ENCODE measurements at regions not wholly inside any gene's neighbourhood (a gene's known extent, or its start where the extent isn't known, plus 50 kb on each side); places are given as distances from the start of the nearest gene placed in this dataset.
A peak's percentile ranks its signal among the peaks of the same experiment; 100 is the strongest.

DNA sequence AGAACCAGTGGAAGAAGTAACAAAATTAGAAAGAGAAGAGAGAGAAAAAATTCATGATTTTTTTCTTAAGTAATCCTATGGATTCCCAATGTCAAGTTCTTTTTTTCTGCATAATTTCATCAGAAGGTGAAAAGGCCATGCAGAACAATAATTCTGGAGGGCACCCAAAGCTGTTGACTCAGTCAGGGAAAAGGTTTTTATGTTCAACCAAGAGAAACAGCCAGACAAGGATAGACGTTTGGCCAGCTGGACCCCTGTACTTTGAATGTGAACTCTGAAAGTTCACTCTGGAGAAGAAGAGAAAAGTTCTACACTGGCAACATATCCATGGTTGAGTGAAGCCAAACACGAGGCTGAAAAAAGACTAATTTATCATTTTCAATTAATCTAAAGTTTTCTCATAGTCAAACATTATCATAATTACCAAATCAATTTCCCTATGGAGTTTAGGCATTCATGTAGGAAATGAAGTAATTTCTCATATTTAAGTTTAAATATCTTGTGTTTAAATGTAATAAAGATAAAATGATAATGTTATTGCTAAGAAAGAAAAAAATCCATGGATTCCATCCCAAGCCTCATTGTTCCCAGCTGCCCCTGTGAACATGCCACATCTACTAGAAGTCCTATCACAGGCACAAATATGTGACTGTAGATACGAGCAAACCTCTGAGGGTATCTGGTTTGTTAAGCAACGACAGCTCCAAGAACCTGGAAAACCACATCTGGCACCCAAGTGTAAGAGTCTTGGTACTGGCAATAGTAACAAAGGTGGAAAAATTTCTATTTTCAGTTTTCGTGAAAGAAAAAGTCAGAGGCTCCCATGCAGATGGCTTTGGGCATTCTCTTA, 742.7 kb upstream of the ACVR2A start:
- intact Hi-C loops (cut with DNase I) = no loop called here
- 48% methylated on average over 5 of the region's 5 CpGs for WGBS
- peak in 1 of 3 donors; percentile 9 for DNase-seq

DNA sequence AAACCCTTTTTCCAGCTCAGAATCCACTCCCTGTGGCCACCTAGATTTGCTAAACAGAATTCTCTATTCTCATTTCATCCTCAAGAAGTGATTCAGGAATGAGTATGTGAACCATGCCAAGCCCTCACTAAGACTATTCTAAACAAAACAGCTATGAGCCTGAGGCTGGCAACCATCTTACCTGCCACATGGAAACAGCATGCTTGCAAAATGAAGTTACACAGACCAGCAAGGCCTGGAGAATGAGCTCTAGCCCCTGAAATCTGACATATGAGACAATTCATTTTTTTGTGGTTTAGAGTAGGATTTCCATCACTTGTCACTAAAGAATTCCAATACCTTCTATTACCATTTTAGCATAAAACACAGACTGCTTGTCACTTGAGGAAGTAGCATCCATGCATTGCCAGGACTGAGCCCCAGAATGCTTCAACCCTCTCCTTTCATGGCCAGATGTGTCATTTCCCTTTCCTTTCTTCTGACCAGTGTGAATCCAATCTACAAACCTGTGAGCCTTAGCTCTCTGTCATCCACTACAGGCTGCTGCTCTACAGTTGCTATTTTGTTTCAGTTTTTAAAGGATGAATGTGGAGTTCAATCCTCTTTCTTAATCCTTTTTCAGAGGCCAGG, 744.3 kb upstream of the ACVR2A start:
- intact Hi-C loops (cut with DNase I) = no loop called here
- no peaks in the 10 kb centered on the region for H3K4me1 ChIP-seq (ENCODE audit: control insufficient read depth, insufficient read depth, low read length)
- DNase-seq (no peak), ATAC-seq (no peak)
- H3K9me3 ChIP-seq (ENCODE audit: control insufficient read depth, low read length) = no peaks in the 10 kb centered on the region
- H3K27ac ChIP-seq (ENCODE audit: low read length) = no peak overlapping the region
- no peak overlapping the region for H3K4me3 ChIP-seq (ENCODE audit: low read length)
- H3K27me3 ChIP-seq (ENCODE audit: control insufficient read depth, insufficient read depth) = no peaks in the 10 kb centered on the region

More for the DNA sequence above, 742.7 kb upstream of the ACVR2A start:
- Histone ChIP-seq H3K27me3 (ENCODE audit: control insufficient read depth, insufficient read depth) (no peaks in the 10 kb centered on the region), H3K4me3 (ENCODE audit: low read length) (no peak overlapping the region), H3K4me1 (ENCODE audit: control insufficient read depth, insufficient read depth, low read length) (no peaks in the 10 kb centered on the region), H3K9me3 (ENCODE audit: control insufficient read depth, low read length) (no peaks in the 10 kb centered on the region), H3K27ac (ENCODE audit: low read length) (no peak overlapping the region)
- ATAC-seq = no peak

GRCh38 chr2:147099845-147100244, 745.0 kb upstream of the ACVR2A start:
- no peak overlapping the region for H3K4me3 ChIP-seq (ENCODE audit: low read length)
- WGBS = 91% methylated on average over 2 of the region's 2 CpGs
- no peak overlapping the region for H3K27ac ChIP-seq (ENCODE audit: low read length)
- DNase-seq = no peak
- no peak for ATAC-seq
- H3K9me3 ChIP-seq (ENCODE audit: control insufficient read depth, low read length) = no peaks in the 10 kb centered on the region
- H3K27me3 ChIP-seq (ENCODE audit: control insufficient read depth, insufficient read depth) = no peaks in the 10 kb centered on the region
- intact Hi-C loops (cut with DNase I) = no loop called here
- no peaks in the 10 kb centered on the region for H3K4me1 ChIP-seq (ENCODE audit: control insufficient read depth, insufficient read depth, low read length)

- H3K4me3 ChIP-seq (ENCODE audit: low read length) = no peak overlapping the region
- H3K4me1 ChIP-seq (ENCODE audit: control insufficient read depth, insufficient read depth, low read length) = no peaks in the 10 kb centered on the region
- H3K27me3 ChIP-seq (ENCODE audit: control insufficient read depth, insufficient read depth) = no peaks in the 10 kb centered on the region
- no peak for ATAC-seq
- DNase-seq = no peak
- H3K9me3 ChIP-seq (ENCODE audit: control insufficient read depth, low read length) = no peaks in the 10 kb centered on the region
- intact Hi-C loops (cut with DNase I) = no loop called here
- H3K27ac ChIP-seq (ENCODE audit: low read length) = no peak overlapping the region
- WGBS = 66% methylated on average over 1 of the region's 1 CpG
Measured at GRCh38 chr2:147098940-147099339, 745.9 kb upstream of the ACVR2A start.

GRCh38 chr2:147097747-147098146, 747.1 kb upstream of the ACVR2A start:
- Histone ChIP-seq H3K27ac (ENCODE audit: low read length) (no peak overlapping the region), H3K9me3 (ENCODE audit: control insufficient read depth, low read length) (no peaks in the 10 kb centered on the region), H3K4me3 (ENCODE audit: low read length) (no peak overlapping the region), H3K27me3 (ENCODE audit: control insufficient read depth, insufficient read depth) (no peaks in the 10 kb centered on the region), H3K4me1 (ENCODE audit: control insufficient read depth, insufficient read depth, low read length) (no peaks in the 10 kb centered on the region)
- DNase-seq (no peak), ATAC-seq (no peak)
- intact Hi-C loops (cut with DNase I) = no loop called here

DNA sequence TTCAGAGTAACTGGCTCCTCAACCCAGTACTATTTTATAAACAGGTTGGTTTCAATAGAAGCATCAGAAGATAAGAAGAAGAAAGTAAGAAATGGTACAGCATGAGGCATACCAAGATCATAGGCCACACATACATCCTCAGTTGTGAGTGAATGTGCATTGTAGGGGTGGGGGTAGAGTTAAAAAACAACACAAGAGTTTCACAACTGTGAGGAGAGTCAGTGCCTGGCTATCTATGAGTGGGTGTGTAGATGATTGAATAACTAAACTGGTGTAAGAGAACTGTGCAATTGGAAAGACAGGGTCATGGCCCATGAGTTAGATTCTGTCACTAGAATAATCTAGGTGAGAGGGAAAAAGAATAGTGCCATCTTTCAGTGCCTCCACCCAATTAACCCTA, 748.2 kb upstream of the ACVR2A start:
- no peak for DNase-seq
- Histone ChIP-seq H3K9me3 (ENCODE audit: control insufficient read depth, low read length) (no peaks in the 10 kb centered on the region), H3K4me1 (ENCODE audit: control insufficient read depth, insufficient read depth, low read length) (no peaks in the 10 kb centered on the region), H3K4me3 (ENCODE audit: low read length) (no peak overlapping the region), H3K27ac (ENCODE audit: low read length) (no peak overlapping the region), H3K27me3 (ENCODE audit: control insufficient read depth, insufficient read depth) (no peaks in the 10 kb centered on the region)
- no peak for ATAC-seq
- intact Hi-C loops (cut with DNase I) = no loop called here

GRCh38 chr2:147095376-147095775, 749.5 kb upstream of the ACVR2A start:
- DNase-seq (no peak), ATAC-seq (no peak)
- no peak overlapping the region for H3K4me3 ChIP-seq (ENCODE audit: low read length)
- no peaks in the 10 kb centered on the region for H3K27me3 ChIP-seq (ENCODE audit: control insufficient read depth, insufficient read depth)
- 83% methylated on average over 2 of the region's 2 CpGs for WGBS
- H3K9me3 ChIP-seq (ENCODE audit: control insufficient read depth, low read length) = no peaks in the 10 kb centered on the region
- intact Hi-C loops (cut with DNase I) = no loop called here
- H3K4me1 ChIP-seq (ENCODE audit: control insufficient read depth, insufficient read depth, low read length) = no peaks in the 10 kb centered on the region
- H3K27ac ChIP-seq (ENCODE audit: low read length) = no peak overlapping the region

DNA sequence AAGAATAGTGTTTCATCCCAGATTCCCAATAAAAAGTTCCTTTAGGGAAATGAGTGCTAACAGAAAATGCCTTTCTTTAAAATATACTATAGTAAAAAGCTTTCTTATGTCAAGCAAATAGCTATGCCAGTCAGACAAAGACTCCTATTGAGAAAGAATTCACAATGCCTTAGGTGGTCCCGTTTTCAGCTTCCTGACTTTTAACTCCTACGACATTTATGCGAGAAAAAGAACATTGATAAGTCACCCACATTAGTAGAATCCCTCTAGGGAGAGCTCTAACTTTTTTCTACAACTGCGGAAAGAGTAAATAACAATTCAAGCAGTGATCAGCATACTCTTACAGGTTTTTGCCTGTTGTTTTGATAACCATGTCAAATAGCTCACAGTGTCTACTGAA, 750.8 kb upstream of the ACVR2A start:
- intact Hi-C loops (cut with DNase I) = no loop called here
- no peaks in the 10 kb centered on the region for H3K9me3 ChIP-seq (ENCODE audit: control insufficient read depth, low read length)
- no peaks in the 10 kb centered on the region for H3K4me1 ChIP-seq (ENCODE audit: control insufficient read depth, insufficient read depth, low read length)
- H3K27me3 ChIP-seq (ENCODE audit: control insufficient read depth, insufficient read depth) = no peaks in the 10 kb centered on the region
- no peak overlapping the region for H3K27ac ChIP-seq (ENCODE audit: low read length)
- H3K4me3 ChIP-seq (ENCODE audit: low read length) = no peak overlapping the region
- DNase-seq = no peak
- ATAC-seq = no peak
- WGBS = 35% methylated on average over 4 of the region's 4 CpGs

GRCh38 chr2:147092266-147092665, 752.6 kb upstream of the ACVR2A start:
- no peak for DNase-seq
- ATAC-seq = no peak
- no peaks in the 10 kb centered on the region for H3K4me1 ChIP-seq (ENCODE audit: control insufficient read depth, insufficient read depth, low read length)
- no peaks in the 10 kb centered on the region for H3K27me3 ChIP-seq (ENCODE audit: control insufficient read depth, insufficient read depth)
- intact Hi-C loops (cut with DNase I) = no loop called here
- 91% methylated on average over 4 of the region's 4 CpGs for WGBS
- H3K4me3 ChIP-seq (ENCODE audit: low read length) = no peak overlapping the region
- H3K27ac ChIP-seq (ENCODE audit: low read length) = no peak overlapping the region
- H3K9me3 ChIP-seq (ENCODE audit: control insufficient read depth, low read length) = no peaks in the 10 kb centered on the region

- H3K9me3 ChIP-seq (ENCODE audit: control insufficient read depth, low read length) = no peaks in the 10 kb centered on the region
- H3K27me3 ChIP-seq (ENCODE audit: control insufficient read depth, insufficient read depth) = no peaks in the 10 kb centered on the region
- no peak for DNase-seq
- ATAC-seq = no peak
- intact Hi-C loops (cut with DNase I) = no loop called here
- no peaks in the 10 kb centered on the region for H3K4me1 ChIP-seq (ENCODE audit: control insufficient read depth, insufficient read depth, low read length)
- H3K4me3 ChIP-seq (ENCODE audit: low read length) = no peak overlapping the region
- no peak overlapping the region for H3K27ac ChIP-seq (ENCODE audit: low read length)
- WGBS = 0% methylated on average over 1 of the region's 1 CpG
Measured at GRCh38 chr2:147091448-147091847, 753.4 kb upstream of the ACVR2A start.

GRCh38 chr2:147088871-147089270, 756.0 kb upstream of the ACVR2A start:
- Histone ChIP-seq H3K27me3 (ENCODE audit: control insufficient read depth, insufficient read depth) (no peaks in the 10 kb centered on the region), H3K27ac (ENCODE audit: low read length) (no peak overlapping the region), H3K9me3 (ENCODE audit: control insufficient read depth, low read length) (no peaks in the 10 kb centered on the region), H3K4me1 (ENCODE audit: control insufficient read depth, insufficient read depth, low read length) (no peaks in the 10 kb centered on the region), H3K4me3 (ENCODE audit: low read length) (no peak overlapping the region)
- WGBS = 82% methylated on average over 2 of the region's 2 CpGs
- DNase-seq (no peak), ATAC-seq (no peak)
- intact Hi-C loops (cut with DNase I) = loop anchor here in 1 of 4 donors (10.0 kb wide), 1 partner anchor 826 kb away; no protein-coding TSS in a partner anchor
